Keratinocyte (primary cell): ENCODE measurements at regions not wholly inside any gene's neighbourhood (a gene's known extent, or its start where the extent isn't known, plus 50 kb on each side); places are given as distances from the start of the nearest gene placed in this dataset.
A peak's percentile ranks its signal among the peaks of the same experiment; 100 is the strongest.

ENCODE experiments used
- DNase-seq: peaks from one replicate; pipeline ENCODE4 v3.0.0-alpha.2; 2011; ENCODE audit warnings: low read depth, missing footprints, low spot score
- FAIRE-seq: peaks from 2 replicates; lab custom pipeline; 2011; peaks lifted over from hg19 to GRCh38; lab: Jason Lieb, UNC
- H2AFZ ChIP-seq: 2 replicates; pipeline ENCODE4 v1.6.0; 2012; ENCODE audit warnings: low read length, control low read depth, inconsistent platforms; ENCODE audit not compliant: control insufficient read depth
- H3K27ac ChIP-seq: 2 replicates; pipeline ENCODE4 v1.5.1; 2011; ENCODE audit warnings: low read length; ENCODE audit not compliant: control insufficient read depth, insufficient read depth
- H3K27me3 ChIP-seq: 3 replicates; pipeline ENCODE4 v1.6.0; 2011; ENCODE audit warnings: low read length; ENCODE audit not compliant: control insufficient read depth, insufficient read depth; ENCODE audit errors: extremely low read depth
- H3K36me3 ChIP-seq, 2 experiments: 2 replicates in 1 of 2; 3 replicates in 1 of 2; pipeline ENCODE4 v1.5.1; 2011; ENCODE audit warnings: low read length in 2 of 2, mild to moderate bottlenecking in 1 of 2; ENCODE audit not compliant: control insufficient read depth in 2 of 2, insufficient read depth in 2 of 2; ENCODE audit errors: extremely low read depth in 1 of 2
- H3K4me1 ChIP-seq: 3 replicates; pipeline ENCODE4 v1.5.1; 2011; ENCODE audit warnings: low read length; ENCODE audit not compliant: control insufficient read depth, insufficient read depth; ENCODE audit errors: extremely low read depth
- H3K4me2 ChIP-seq: 3 replicates; pipeline ENCODE4 v1.6.0; 2011; ENCODE audit warnings: low read depth, low read length; ENCODE audit not compliant: control insufficient read depth, insufficient read depth; ENCODE audit errors: extremely low read depth
- H3K4me3 ChIP-seq, 3 experiments: fragments of 200-600 bp in 1 of 3; sonication (generic) in 1 of 3; 2 replicates in 2 of 3; 3 replicates in 1 of 3; pipeline ENCODE4 v1.5.1; 2011 to 2016; ENCODE audit warnings: low read length in 3 of 3, mild to moderate bottlenecking in 3 of 3, control low read depth in 2 of 3, inconsistent platforms in 1 of 3, low read depth in 1 of 3, mixed read lengths in 1 of 3, mixed run types in 1 of 3, moderate library complexity in 1 of 3; ENCODE audit not compliant: control insufficient read depth in 2 of 3, insufficient read depth in 2 of 3; ENCODE audit errors: extremely low read depth in 1 of 3
- H3K79me2 ChIP-seq: 2 replicates; pipeline ENCODE4 v1.6.0; 2012; ENCODE audit warnings: low read length; ENCODE audit not compliant: control insufficient read depth, insufficient read depth
- H3K9ac ChIP-seq: 3 replicates; pipeline ENCODE4 v1.6.0; 2011; ENCODE audit warnings: low read length; ENCODE audit not compliant: control insufficient read depth, insufficient read depth; ENCODE audit errors: extremely low read depth
- H3K9me1 ChIP-seq: 3 replicates; pipeline ENCODE4 v1.6.0; 2011; ENCODE audit warnings: low read length; ENCODE audit not compliant: control insufficient read depth, insufficient read depth; ENCODE audit errors: extremely low read depth
- H3K9me3 ChIP-seq: 2 replicates; pipeline ENCODE4 v1.5.1; 2012; ENCODE audit warnings: low read depth, low read length; ENCODE audit not compliant: control insufficient read depth
- H4K20me1 ChIP-seq: 3 replicates; pipeline ENCODE4 v1.6.0; 2011; ENCODE audit warnings: low read length; ENCODE audit not compliant: control insufficient read depth, insufficient read depth; ENCODE audit errors: extremely low read depth
- CTCF ChIP-seq, 3 experiments: IDR thresholded peaks in 1 of 3; conservative IDR thresholded peaks in 1 of 3; optimal IDR thresholded peaks in 1 of 3; 2 replicates in 2 of 3; 3 replicates in 1 of 3; pipeline versions ENCODE3 to v1.5.1; 2011; ENCODE audit warnings: low read length in 3 of 3, mild to moderate bottlenecking in 3 of 3, moderate library complexity in 2 of 3, control low read depth in 1 of 3, inconsistent platforms in 1 of 3; ENCODE audit not compliant: insufficient read depth in 2 of 3; ENCODE audit errors: extremely low read depth in 1 of 3
- EZH2 ChIP-seq: IDR thresholded peaks from one replicate; pipeline ENCODE4 v1.6.1; 2012; ENCODE audit warnings: inconsistent platforms, mild to moderate bottlenecking, low read length, moderate library complexity
- dilution Hi-C: fragments of 300-500 bp; cut with MboI; formaldehyde crosslinking; loops from one replicate; pipeline ENCODE4 v1.7.0; 2020; ENCODE audit warnings: low sequenced_read_pairs; ENCODE audit not compliant: extremely low pct_ligation_motif_present

- H3K4me1 ChIP-seq: peaks cover 46% of the 10 kb centered on the region
Measured at GRCh38 chr14:76948976-76949375, 79.5 kb downstream of the IRF2BPL start.

GRCh38 chr14:76948213-76948947 lies 80.1 kb downstream of the IRF2BPL start:
- no peak overlapping the region for H3K4me3 ChIP-seq
- dilution Hi-C loops: no loop called here
- H3K9ac ChIP-seq: no peak overlapping the region
- FAIRE-seq (no peak), DNase-seq (no peak)
- H2AFZ ChIP-seq: no peak overlapping the region
- peak overlapping the region; percentile 78 for H3K27ac ChIP-seq
- H3K27me3 ChIP-seq: no peaks in the 10 kb centered on the region
- peaks cover 41% of the 10 kb centered on the region for H3K4me1 ChIP-seq
- H3K79me2 ChIP-seq: no peaks in the 10 kb centered on the region
- TF ChIP-seq EZH2: no peak
- no peaks in the 10 kb centered on the region for H3K9me1 ChIP-seq
- H3K36me3 ChIP-seq: no peaks in the 10 kb centered on the region
- H3K9me3 ChIP-seq: no peaks in the 10 kb centered on the region
- no peak overlapping the region for H3K4me2 ChIP-seq
- H4K20me1 ChIP-seq: no peaks in the 10 kb centered on the region

More at GRCh38 chr14:76948976-76949375, 79.5 kb downstream of the IRF2BPL start:
- H3K9me1 ChIP-seq: no peaks in the 10 kb centered on the region
- DNase-seq (no peak), FAIRE-seq (no peak)
- H4K20me1 ChIP-seq: no peaks in the 10 kb centered on the region
- dilution Hi-C loops: no loop called here
- no peaks in the 10 kb centered on the region for H3K36me3 ChIP-seq
- no peak overlapping the region for H2AFZ ChIP-seq
- no peaks in the 10 kb centered on the region for H3K79me2 ChIP-seq
- no peak overlapping the region for H3K4me2 ChIP-seq
- H3K4me3 ChIP-seq: no peak overlapping the region
- no peak overlapping the region for H3K9ac ChIP-seq
- TF ChIP-seq EZH2 (no peak), CTCF (optimal IDR thresholded peaks at IDR 0.05 in 1 of 3, IDR thresholded peaks at IDR 0.05 in 1 of 3, conservative IDR thresholded peaks at IDR 0.05 in 1 of 3; ENCODE audit: extremely low read depth in 1 of 3, insufficient read depth in 2 of 3, low read length in 3 of 3) (no peak)
- no peaks in the 10 kb centered on the region for H3K27me3 ChIP-seq
- no peaks in the 10 kb centered on the region for H3K9me3 ChIP-seq
- no peak overlapping the region for H3K27ac ChIP-seq

GRCh38 chr14:76947838-76948184 lies 80.7 kb downstream of the IRF2BPL start:
- H3K9ac ChIP-seq: peak overlapping the region; percentile 13
- no peak overlapping the region for H2AFZ ChIP-seq
- H3K9me1 ChIP-seq: no peaks in the 10 kb centered on the region
- H4K20me1 ChIP-seq: no peaks in the 10 kb centered on the region
- H3K4me2 ChIP-seq: peak overlapping the region; percentile 82
- H3K36me3 ChIP-seq: no peaks in the 10 kb centered on the region
- no peaks in the 10 kb centered on the region for H3K27me3 ChIP-seq
- DNase-seq (no peak), FAIRE-seq (no peak)
- H3K9me3 ChIP-seq: no peaks in the 10 kb centered on the region
- peaks cover 38% of the 10 kb centered on the region for H3K4me1 ChIP-seq
- dilution Hi-C loops: no loop called here
- no peaks in the 10 kb centered on the region for H3K79me2 ChIP-seq
- no peak for TF ChIP-seq EZH2
- no peak for TF ChIP-seq CTCF (optimal IDR thresholded peaks at IDR 0.05 in 1 of 3, IDR thresholded peaks at IDR 0.05 in 1 of 3, conservative IDR thresholded peaks at IDR 0.05 in 1 of 3; ENCODE audit: extremely low read depth in 1 of 3, insufficient read depth in 2 of 3, low read length in 3 of 3)
- H3K27ac ChIP-seq: peak overlapping the region; percentile 78
- H3K4me3 ChIP-seq: peak overlapping the region in 2 of 3 experiments; percentile 11 to 15
